Neutrophil (primary cell): ENCODE measurements at regions not wholly inside any gene's neighbourhood (a gene's known extent, or its start where the extent isn't known, plus 50 kb on each side); places are given as distances from the start of the nearest gene placed in this dataset.

Experiments
- H3K27ac ChIP-seq: fragments of 200-600 bp; sonication (generic); 2 replicates; pipeline ENCODE4 v1.5.1; 2016; ENCODE audit warnings: mild to moderate bottlenecking, moderate library complexity
- H3K27me3 ChIP-seq: fragments of 200-600 bp; sonication (generic); 2 replicates; pipeline ENCODE4 v1.6.0; 2016; ENCODE audit warnings: mild to moderate bottlenecking
- H3K36me3 ChIP-seq: fragments of 200-600 bp; sonication (generic); 2 replicates; pipeline ENCODE4 v1.5.1; 2017
- H3K4me1 ChIP-seq, 2 experiments: fragments of 200-600 bp in 1 of 2; sonication (generic) in 1 of 2; 1 replicate in 1 of 2; 2 replicates in 1 of 2; pipeline versions ENCODE4 v1.5.1 to v1.6.1; 2013 to 2016; ENCODE audit warnings: low read depth in 1 of 2, low read length in 1 of 2, mild to moderate bottlenecking in 1 of 2, moderate library complexity in 1 of 2; ENCODE audit not compliant: control insufficient read depth in 1 of 2, insufficient read depth in 1 of 2
- H3K4me3 ChIP-seq, 2 experiments: fragments of 200-600 bp in 1 of 2; sonication (generic) in 1 of 2; 1 replicate in 1 of 2; 2 replicates in 1 of 2; pipeline ENCODE4 v1.5.1; 2013 to 2016; ENCODE audit warnings: low read depth in 1 of 2, low read length in 1 of 2, mild to moderate bottlenecking in 1 of 2, moderate library complexity in 1 of 2
- H3K9me3 ChIP-seq: fragments of 200-600 bp; sonication (generic); 2 replicates; pipeline ENCODE4 v1.5.1; 2016
- CTCF ChIP-seq: fragments of 200-600 bp; sonication (generic); IDR thresholded peaks from 2 replicates; pipeline ENCODE4 v1.5.1; 2016; ENCODE audit warnings: antibody characterized with exemption

- Histone ChIP-seq H3K27ac (no peak overlapping the region), H3K9me3 (no peaks in the 10 kb centered on the region)
- TF ChIP-seq CTCF: no peak
Observed at GRCh38 chr13:90360785-90361184, 986.7 kb upstream of the MIR17HG start.

GRCh38 chr13:90362707-90363106 is 984.8 kb upstream of the MIR17HG start:
- H3K4me3 ChIP-seq: no peak overlapping the region
- H3K36me3 ChIP-seq: no peaks in the 10 kb centered on the region
- H3K4me1 ChIP-seq: no peaks in the 10 kb centered on the region
- no peak overlapping the region for H3K27ac ChIP-seq
- TF ChIP-seq CTCF: no peak
- no peaks in the 10 kb centered on the region for H3K9me3 ChIP-seq
- no peaks in the 10 kb centered on the region for H3K27me3 ChIP-seq

More at GRCh38 chr13:90360785-90361184, 986.7 kb upstream of the MIR17HG start:
- H3K4me3 ChIP-seq: no peak overlapping the region
- H3K36me3 ChIP-seq: no peaks in the 10 kb centered on the region
- H3K4me1 ChIP-seq: no peaks in the 10 kb centered on the region
- no peaks in the 10 kb centered on the region for H3K27me3 ChIP-seq

GRCh38 chr13:90365130-90365529 is 982.4 kb upstream of the MIR17HG start:
- no peaks in the 10 kb centered on the region for H3K4me1 ChIP-seq
- TF ChIP-seq CTCF: no peak
- H3K4me3 ChIP-seq: no peak overlapping the region
- no peak overlapping the region for H3K27ac ChIP-seq
- no peaks in the 10 kb centered on the region for H3K9me3 ChIP-seq
- H3K36me3 ChIP-seq: no peaks in the 10 kb centered on the region
- no peaks in the 10 kb centered on the region for H3K27me3 ChIP-seq

GRCh38 chr13:90374168-90374567 is 973.3 kb upstream of the MIR17HG start:
- H3K9me3 ChIP-seq: no peaks in the 10 kb centered on the region
- H3K4me3 ChIP-seq: no peak overlapping the region
- no peak for TF ChIP-seq CTCF
- no peaks in the 10 kb centered on the region for H3K27me3 ChIP-seq
- no peaks in the 10 kb centered on the region for H3K4me1 ChIP-seq
- H3K36me3 ChIP-seq: no peaks in the 10 kb centered on the region
- H3K27ac ChIP-seq: no peak overlapping the region

- Histone ChIP-seq H3K27me3 (no peaks in the 10 kb centered on the region), H3K4me1 (no peaks in the 10 kb centered on the region), H3K27ac (no peak overlapping the region), H3K4me3 (no peak overlapping the region), H3K36me3 (no peaks in the 10 kb centered on the region), H3K9me3 (no peaks in the 10 kb centered on the region)
- TF ChIP-seq CTCF: no peak
Observed at GRCh38 chr13:90375851-90376250, 971.6 kb upstream of the MIR17HG start.

GRCh38 chr13:90382425-90382824 is 965.1 kb upstream of the MIR17HG start:
- H3K9me3 ChIP-seq: no peaks in the 10 kb centered on the region
- no peak overlapping the region for H3K4me3 ChIP-seq
- H3K4me1 ChIP-seq: no peaks in the 10 kb centered on the region
- H3K27ac ChIP-seq: no peak overlapping the region
- no peaks in the 10 kb centered on the region for H3K36me3 ChIP-seq
- TF ChIP-seq CTCF: no peak
- no peaks in the 10 kb centered on the region for H3K27me3 ChIP-seq
